ENCODE measurements at regions not wholly inside any gene's neighbourhood (a gene's known extent, or its start where the extent isn't known, plus 50 kb on each side); places are given as distances from the start of the nearest gene placed in this dataset.

DNA sequence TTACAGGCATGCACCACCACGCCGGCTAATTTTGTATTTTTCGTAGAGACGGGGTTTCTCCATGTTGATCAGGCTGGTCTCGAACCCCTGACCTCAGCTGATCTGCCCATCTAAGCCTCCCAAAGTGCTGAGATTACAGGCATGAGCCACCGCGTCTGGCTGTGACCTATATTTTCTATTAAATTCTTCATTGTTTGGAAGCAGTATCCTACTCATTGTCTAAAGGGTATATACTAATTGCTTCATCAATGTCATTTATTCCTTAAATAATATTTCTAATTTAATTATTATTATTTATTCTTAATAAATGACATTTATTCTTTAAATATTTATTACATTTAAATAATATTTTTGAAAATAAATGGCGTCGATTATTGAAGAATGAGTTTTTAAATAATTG lies 817.3 kb upstream of the API5 start:
- no peaks in the 10 kb centered on the region for H3K79me2 ChIP-seq (ENCODE audit: insufficient read depth, low read depth, low read length)
- H3K36me3 ChIP-seq (ENCODE audit: insufficient read depth, low read length): no peaks in the 10 kb centered on the region
- no peaks in the 10 kb centered on the region for H3K9me3 ChIP-seq (ENCODE audit: low read length)
- H2AFZ ChIP-seq (ENCODE audit: low read length): no peak overlapping the region
- no peak overlapping the region for H3K4me2 ChIP-seq (ENCODE audit: low read length)
- intact Hi-C loops (cut with micrococcal nuclease; ENCODE audit: unreplicated experiment): no loop called here
- DNase-seq (ENCODE audit: low spot score): no peak
- no peak overlapping the region for H3K27ac ChIP-seq (ENCODE audit: low read depth, low read length, poor library complexity, severe bottlenecking)
- ChIA-PET POLR2A (interaction anchor here (0.6 kb wide), 1 partner anchor 21 kb away, joined by 3 read pairs; no protein-coding TSS in a partner anchor), CTCF (ENCODE audit: unreplicated experiment) (no interaction called here)
- BruUV-seq (replicated peaks): no TSS peak
- no peaks in the 10 kb centered on the region for H3K4me1 ChIP-seq (ENCODE audit: insufficient read depth, low read length, poor library complexity, severe bottlenecking)
- no peaks in the 10 kb centered on the region for H3K9me2 ChIP-seq (ENCODE audit: insufficient read depth, low read length)
- no peaks in the 10 kb centered on the region for H4K20me1 ChIP-seq (ENCODE audit: insufficient read depth, low read length)
- TF ChIP-seq EZH2phosphoT487 (IDR thresholded peaks at IDR 0.05; ENCODE audit: borderline replicate concordance, low read depth, low read length): no peak
- TF ChIP-seq, protein P1, sequence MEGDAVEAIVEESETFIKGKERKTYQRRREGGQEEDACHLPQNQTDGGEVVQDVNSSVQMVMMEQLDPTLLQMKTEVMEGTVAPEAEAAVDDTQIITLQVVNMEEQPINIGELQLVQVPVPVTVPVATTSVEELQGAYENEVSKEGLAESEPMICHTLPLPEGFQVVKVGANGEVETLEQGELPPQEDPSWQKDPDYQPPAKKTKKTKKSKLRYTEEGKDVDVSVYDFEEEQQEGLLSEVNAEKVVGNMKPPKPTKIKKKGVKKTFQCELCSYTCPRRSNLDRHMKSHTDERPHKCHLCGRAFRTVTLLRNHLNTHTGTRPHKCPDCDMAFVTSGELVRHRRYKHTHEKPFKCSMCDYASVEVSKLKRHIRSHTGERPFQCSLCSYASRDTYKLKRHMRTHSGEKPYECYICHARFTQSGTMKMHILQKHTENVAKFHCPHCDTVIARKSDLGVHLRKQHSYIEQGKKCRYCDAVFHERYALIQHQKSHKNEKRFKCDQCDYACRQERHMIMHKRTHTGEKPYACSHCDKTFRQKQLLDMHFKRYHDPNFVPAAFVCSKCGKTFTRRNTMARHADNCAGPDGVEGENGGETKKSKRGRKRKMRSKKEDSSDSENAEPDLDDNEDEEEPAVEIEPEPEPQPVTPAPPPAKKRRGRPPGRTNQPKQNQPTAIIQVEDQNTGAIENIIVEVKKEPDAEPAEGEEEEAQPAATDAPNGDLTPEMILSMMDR (conservative IDR thresholded peaks at IDR 0.05; ENCODE audit: low read length): no peak
- no peak overlapping the region for H3K4me3 ChIP-seq (ENCODE audit: low read depth, low read length, poor library complexity, severe bottlenecking)

- BruUV-seq (replicated peaks): no TSS peak
- intact Hi-C loops (cut with micrococcal nuclease; ENCODE audit: unreplicated experiment): no loop called here
- Histone ChIP-seq H3K27ac (ENCODE audit: low read depth, low read length, poor library complexity, severe bottlenecking) (no peak overlapping the region), H3K79me2 (ENCODE audit: insufficient read depth, low read depth, low read length) (no peaks in the 10 kb centered on the region), H3K4me2 (ENCODE audit: low read length) (no peak overlapping the region), H3K36me3 (ENCODE audit: insufficient read depth, low read length) (no peaks in the 10 kb centered on the region), H3K9me2 (ENCODE audit: insufficient read depth, low read length) (no peaks in the 10 kb centered on the region), H3K9me3 (ENCODE audit: low read length) (no peaks in the 10 kb centered on the region), H3K4me1 (ENCODE audit: insufficient read depth, low read length, poor library complexity, severe bottlenecking) (no peaks in the 10 kb centered on the region), H2AFZ (ENCODE audit: low read length) (no peak overlapping the region), H3K4me3 (ENCODE audit: low read depth, low read length, poor library complexity, severe bottlenecking) (no peak overlapping the region), H4K20me1 (ENCODE audit: insufficient read depth, low read length) (no peaks in the 10 kb centered on the region)
- TF ChIP-seq, protein P1 (conservative IDR thresholded peaks at IDR 0.05; ENCODE audit: low read length): no peak
- DNase-seq (ENCODE audit: low spot score): no peak
- ChIA-PET CTCF (ENCODE audit: unreplicated experiment) (no interaction called here), POLR2A (no interaction called here)
Observed at GRCh38 chr11:42498971-42499370, 812.8 kb upstream of the API5 start.

- TF ChIP-seq, protein P1 (conservative IDR thresholded peaks at IDR 0.05; ENCODE audit: low read length): no peak
- no peak for TF ChIP-seq EZH2phosphoT487 (IDR thresholded peaks at IDR 0.05; ENCODE audit: borderline replicate concordance, low read depth, low read length)
- H3K79me2 ChIP-seq (ENCODE audit: insufficient read depth, low read depth, low read length): no peaks in the 10 kb centered on the region
- no TSS peak for BruUV-seq (replicated peaks)
- H4K20me1 ChIP-seq (ENCODE audit: insufficient read depth, low read length): no peaks in the 10 kb centered on the region
- no peak overlapping the region for H3K4me2 ChIP-seq (ENCODE audit: low read length)
- H3K4me3 ChIP-seq (ENCODE audit: low read depth, low read length, poor library complexity, severe bottlenecking): no peak overlapping the region
- H3K36me3 ChIP-seq (ENCODE audit: insufficient read depth, low read length): no peaks in the 10 kb centered on the region
- no peak overlapping the region for H3K27ac ChIP-seq (ENCODE audit: low read depth, low read length, poor library complexity, severe bottlenecking)
- POLR2A ChIA-PET: no interaction called here
- intact Hi-C loops (cut with micrococcal nuclease; ENCODE audit: unreplicated experiment): no loop called here
- no peaks in the 10 kb centered on the region for H3K9me2 ChIP-seq (ENCODE audit: insufficient read depth, low read length)
- H3K4me1 ChIP-seq (ENCODE audit: insufficient read depth, low read length, poor library complexity, severe bottlenecking): no peaks in the 10 kb centered on the region
- DNase-seq (ENCODE audit: low spot score): no peak
- no peak overlapping the region for H2AFZ ChIP-seq (ENCODE audit: low read length)
- no peaks in the 10 kb centered on the region for H3K9me3 ChIP-seq (ENCODE audit: low read length)
- CTCF ChIA-PET (ENCODE audit: unreplicated experiment): no interaction called here
Observed at GRCh38 chr11:42502151-42502550, 809.6 kb upstream of the API5 start.

Data from OCI-LY7 (cell line).